Ovary (tissue), 3 donors: ENCODE measurements at regions not wholly inside any gene's neighbourhood (a gene's known extent, or its start where the extent isn't known, plus 50 kb on each side); places are given as distances from the start of the nearest gene placed in this dataset.

Experiments
- POLR2A ChIP-seq: fragments of 450-650 bp; IDR thresholded peaks from one replicate; pipeline ENCODE4 v1.6.1; 2017; ENCODE audit warnings: antibody characterized with exemption, mild to moderate bottlenecking, moderate library complexity
- TF ChIP-seq, protein P1 (sequence below), 3 donors: fragments of 450-650 bp in 2 of 3; fragments of 200-600 bp in 1 of 3; IDR thresholded peaks; one replicate each; pipeline versions ENCODE4 v1.5.1 to v1.8.0; 2016 to 2022; ENCODE audit warnings: antibody characterized with exemption in 3 of 3, mild to moderate bottlenecking in 1 of 3
- donor health status: DM: no; HTN: no; CAD: no.

DNA sequence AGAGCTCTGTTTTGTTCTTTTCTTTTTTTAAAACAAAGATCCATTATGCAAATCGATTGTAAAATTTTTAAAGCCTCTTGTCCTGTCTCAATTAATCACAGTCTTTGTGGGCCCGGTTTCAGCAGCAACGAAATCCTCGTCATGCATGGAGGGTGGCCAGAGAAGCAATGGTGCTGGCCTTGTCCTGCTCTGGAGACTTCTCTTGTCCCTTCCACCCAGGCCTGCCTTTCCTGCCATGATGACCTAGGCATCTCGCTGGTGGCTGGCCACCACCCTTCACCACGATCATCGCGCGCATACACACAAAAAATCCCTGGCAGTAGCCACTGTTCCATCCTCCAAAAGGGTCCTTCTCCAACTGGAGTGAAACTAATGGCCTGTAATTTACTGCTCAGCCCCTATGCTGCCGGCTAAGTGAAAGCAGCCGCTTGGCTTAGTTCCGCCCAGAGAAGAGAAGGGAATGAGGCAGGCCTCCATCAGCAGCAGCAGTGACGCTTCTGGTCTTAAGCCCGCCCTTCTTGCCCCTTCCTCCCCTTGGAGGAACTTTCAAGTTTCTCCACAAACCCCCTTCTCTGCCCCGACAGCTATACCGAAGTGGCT, 309.5 kb downstream of the NPHP4 start:
- no peak for TF ChIP-seq POLR2A
- TF ChIP-seq, protein P1, sequence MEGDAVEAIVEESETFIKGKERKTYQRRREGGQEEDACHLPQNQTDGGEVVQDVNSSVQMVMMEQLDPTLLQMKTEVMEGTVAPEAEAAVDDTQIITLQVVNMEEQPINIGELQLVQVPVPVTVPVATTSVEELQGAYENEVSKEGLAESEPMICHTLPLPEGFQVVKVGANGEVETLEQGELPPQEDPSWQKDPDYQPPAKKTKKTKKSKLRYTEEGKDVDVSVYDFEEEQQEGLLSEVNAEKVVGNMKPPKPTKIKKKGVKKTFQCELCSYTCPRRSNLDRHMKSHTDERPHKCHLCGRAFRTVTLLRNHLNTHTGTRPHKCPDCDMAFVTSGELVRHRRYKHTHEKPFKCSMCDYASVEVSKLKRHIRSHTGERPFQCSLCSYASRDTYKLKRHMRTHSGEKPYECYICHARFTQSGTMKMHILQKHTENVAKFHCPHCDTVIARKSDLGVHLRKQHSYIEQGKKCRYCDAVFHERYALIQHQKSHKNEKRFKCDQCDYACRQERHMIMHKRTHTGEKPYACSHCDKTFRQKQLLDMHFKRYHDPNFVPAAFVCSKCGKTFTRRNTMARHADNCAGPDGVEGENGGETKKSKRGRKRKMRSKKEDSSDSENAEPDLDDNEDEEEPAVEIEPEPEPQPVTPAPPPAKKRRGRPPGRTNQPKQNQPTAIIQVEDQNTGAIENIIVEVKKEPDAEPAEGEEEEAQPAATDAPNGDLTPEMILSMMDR (IDR thresholded peaks at IDR 0.05) = no peak
